GM23338 (cell line): ENCODE measurements at regions not wholly inside any gene's neighbourhood (a gene's known extent, or its start where the extent isn't known, plus 50 kb on each side); places are given as distances from the start of the nearest gene placed in this dataset.
A peak's percentile ranks its signal among the peaks of the same experiment; 100 is the strongest.

Experiments
- ATAC-seq: fragments of 200-7000 bp; cut with Tn5 transposase; 3 replicates; pipeline ENCODE4 v1.9.1; 2020
- DNase-seq: peaks from one replicate; pipeline ENCODE4 v3.0.0-alpha.2; 2015; ENCODE audit warnings: low spot score
- H2AFZ ChIP-seq: fragments of 200-600 bp; sonication (generic); 2 replicates; pipeline ENCODE4 v1.8.0; 2016; ENCODE audit warnings: antibody characterized with exemption, mild to moderate bottlenecking, moderate library complexity
- H3F3A ChIP-seq: fragments of 200-600 bp; sonication (generic); replicated peaks from 2 replicates; pipeline ENCODE4 v1.8.0; 2017; ENCODE audit warnings: antibody characterized with exemption, mixed run types, low read depth
- H3K27ac ChIP-seq: fragments of 200-600 bp; sonication (generic); 2 replicates; pipeline ENCODE4 v1.6.1; 2016; ENCODE audit warnings: low read depth
- H3K27me3 ChIP-seq: fragments of 200-600 bp; sonication (generic); 2 replicates; pipeline ENCODE4 v1.8.0; 2016; ENCODE audit warnings: mild to moderate bottlenecking, mixed run types, moderate library complexity; ENCODE audit not compliant: insufficient read depth
- H3K36me3 ChIP-seq: fragments of 200-600 bp; sonication (generic); 2 replicates; pipeline ENCODE4 v1.8.0; 2016; ENCODE audit warnings: mild to moderate bottlenecking; ENCODE audit not compliant: insufficient read depth
- H3K4me1 ChIP-seq: fragments of 200-600 bp; sonication (generic); 2 replicates; pipeline ENCODE4 v1.8.0; 2016; ENCODE audit warnings: mild to moderate bottlenecking, moderate library complexity; ENCODE audit not compliant: insufficient read depth
- H3K4me2 ChIP-seq: fragments of 200-600 bp; sonication (generic); 2 replicates; pipeline ENCODE4 v1.7.1; 2017; ENCODE audit warnings: mixed run types
- H3K4me3 ChIP-seq: fragments of 200-600 bp; sonication (generic); 2 replicates; pipeline ENCODE4 v1.6.1; 2016; ENCODE audit warnings: mixed run types
- H3K79me2 ChIP-seq: fragments of 200-600 bp; sonication (generic); replicated peaks from 2 replicates; pipeline ENCODE4 v1.8.0; 2017; ENCODE audit warnings: mild to moderate bottlenecking; ENCODE audit not compliant: insufficient read depth
- H3K9me2 ChIP-seq: fragments of 200-600 bp; sonication (generic); 2 replicates; pipeline ENCODE4 v1.8.0; 2017; ENCODE audit not compliant: insufficient read depth
- H4K20me1 ChIP-seq: fragments of 200-600 bp; sonication (generic); replicated peaks from 2 replicates; pipeline ENCODE4 v1.8.0; 2017; ENCODE audit warnings: mild to moderate bottlenecking; ENCODE audit not compliant: insufficient read depth
- H3K27ac Mint-ChIP-seq: 2 replicates; pipeline ENCODE4 v1.8.0; 2020; ENCODE audit warnings: inconsistent platforms, mild to moderate bottlenecking, moderate library complexity, mixed read lengths
- H3K27me3 Mint-ChIP-seq: 3 replicates; pipeline ENCODE4 v1.8.0; 2022; ENCODE audit warnings: low read depth, mild to moderate bottlenecking, moderate library complexity, mixed read lengths, inconsistent platforms; ENCODE audit not compliant: insufficient read depth, poor library complexity
- H3K36me3 Mint-ChIP-seq: 3 replicates; pipeline ENCODE4 v1.8.0; 2021; ENCODE audit warnings: low read depth, mild to moderate bottlenecking, inconsistent platforms, moderate library complexity, mixed read lengths
- H3K4me1 Mint-ChIP-seq: 3 replicates; pipeline ENCODE4 v1.8.0; 2020; ENCODE audit warnings: mild to moderate bottlenecking, inconsistent platforms, mixed read lengths
- H3K4me3 Mint-ChIP-seq: 3 replicates; pipeline ENCODE4 v1.8.0; 2021; ENCODE audit warnings: moderate library complexity, mild to moderate bottlenecking, inconsistent platforms, mixed read lengths
- H3K9me3 Mint-ChIP-seq: 3 replicates; pipeline ENCODE4 v1.8.0; 2020; ENCODE audit warnings: moderate library complexity, mild to moderate bottlenecking, inconsistent platforms, mixed read lengths
- CREB1 ChIP-seq: fragments of 250-450 bp; sonication (Bioruptor Pico); IDR thresholded peaks from 2 replicates; pipeline ENCODE4 v1.5.0; 2020; ENCODE audit warnings: low read depth, mild to moderate bottlenecking, moderate library complexity
- CTCF ChIP-seq, 2 experiments: fragments of 200-600 bp in 1 of 2; sonication (generic) in 1 of 2; conservative IDR thresholded peaks; 2 replicates each; pipeline versions ENCODE4 v1.5.1 to v1.6.1; 2016 to 2017; ENCODE audit warnings: antibody characterized with exemption in 2 of 2, low read depth in 2 of 2, mild to moderate bottlenecking in 2 of 2, moderate library complexity in 1 of 2
- ETS1 ChIP-seq: IDR thresholded peaks from 2 replicates; pipeline ENCODE4 v1.6.1; 2016; ENCODE audit warnings: antibody characterized with exemption
- EZH2phosphoT487 ChIP-seq: fragments of 200-600 bp; sonication (generic); IDR thresholded peaks from one replicate; pipeline ENCODE4 v1.8.1; 2018; ENCODE audit warnings: antibody characterized with exemption; ENCODE audit not compliant: unreplicated experiment
- NANOG ChIP-seq: IDR thresholded peaks from 2 replicates; pipeline ENCODE4 v1.6.1; 2016; ENCODE audit warnings: antibody characterized with exemption, borderline replicate concordance
- REST ChIP-seq: IDR thresholded peaks from one replicate; pipeline ENCODE4 v1.6.1; 2018; ENCODE audit warnings: antibody characterized with exemption; ENCODE audit not compliant: unreplicated experiment
- STAT1 ChIP-seq: IDR thresholded peaks from one replicate; pipeline ENCODE4 v1.6.1; 2016; ENCODE audit warnings: antibody characterized with exemption; ENCODE audit not compliant: unreplicated experiment

GRCh38 chr9:85215416-85215815 lies 526.3 kb downstream of the AGTPBP1 start (continued):
- TF ChIP-seq ETS1 (no peak), STAT1 (no peak), NANOG (no peak), CTCF (conservative IDR thresholded peaks at IDR 0.05; ENCODE audit: low read depth in 2 of 2) (no peak), EZH2phosphoT487 (no peak), CREB1 (CRISPR knock-in tag) (no peak)

DNA sequence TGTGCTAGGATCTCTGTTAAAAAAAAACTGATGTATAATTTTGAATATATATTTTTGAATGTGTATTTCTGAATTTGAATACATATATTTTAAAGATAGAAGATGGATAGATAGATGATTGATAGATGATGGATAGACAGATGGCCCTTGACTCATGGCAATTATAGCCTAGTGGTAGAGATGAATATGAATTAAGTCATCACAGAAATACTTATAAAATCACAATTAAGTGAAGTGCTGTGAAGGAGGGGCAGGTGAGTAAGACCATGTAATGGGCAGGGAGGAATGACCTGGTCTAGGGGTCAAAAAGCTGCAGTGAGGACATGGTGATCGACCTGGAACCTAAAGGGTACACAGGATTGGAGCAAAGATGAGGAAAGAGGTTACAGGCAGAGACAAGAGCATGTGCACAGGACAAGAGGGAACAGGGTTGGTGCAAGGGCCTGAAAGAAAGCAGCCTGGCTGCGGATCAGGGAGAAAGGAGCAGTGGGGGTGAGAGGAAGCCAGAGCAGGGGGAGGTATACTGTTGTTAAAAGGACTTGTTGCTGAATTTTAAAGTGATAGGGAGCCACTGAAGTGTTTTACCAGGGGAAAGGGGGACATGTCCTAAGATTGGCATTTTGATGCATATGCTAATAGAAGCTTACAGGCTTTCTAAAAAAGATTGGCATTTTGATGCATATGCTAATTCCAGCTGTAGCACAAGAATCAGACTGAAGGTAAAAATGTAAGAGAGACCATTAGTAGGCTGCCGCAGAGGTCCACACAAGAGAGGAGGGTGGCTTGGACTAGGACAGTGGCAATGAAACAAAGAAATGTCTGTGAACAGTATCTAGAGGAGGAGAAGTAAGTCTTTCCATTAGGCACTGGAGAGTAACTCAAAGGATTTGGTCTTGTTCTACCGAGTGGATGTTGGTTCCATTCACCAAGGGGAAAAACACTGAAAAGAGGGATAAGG lies 527.8 kb downstream of the AGTPBP1 start:
- Histone ChIP-seq H3F3A (no peaks in the 10 kb centered on the region), H3K4me1 (peaks cover 25% of the 10 kb centered on the region), H4K20me1 (no peaks in the 10 kb centered on the region), H3K36me3 (no peaks in the 10 kb centered on the region), H3K4me3 (no peak overlapping the region), H3K79me2 (no peaks in the 10 kb centered on the region), H2AFZ (peak overlapping the region; percentile 6; the same call in 1 of the 2 replicates), H3K27ac (no peak overlapping the region), H3K4me2 (peak overlapping the region; percentile 1; the same call in 1 of the 2 replicates), H3K27me3 (no peaks in the 10 kb centered on the region), H3K9me2 (peaks cover under 1% of the 10 kb centered on the region; the same call in 1 of the 2 replicates)
- H3K27me3 Mint-ChIP-seq = peaks cover 2% of the 10 kb centered on the region
- no peaks in the 10 kb centered on the region for H3K9me3 Mint-ChIP-seq
- H3K27ac Mint-ChIP-seq = peak overlapping the region; percentile 23; the same call in 1 of the 2 replicates
- peak overlapping the region; percentile 7 for H3K4me3 Mint-ChIP-seq
- peak; percentile 45 for DNase-seq
- peak; percentile 98 for ATAC-seq
- no peaks in the 10 kb centered on the region for H3K36me3 Mint-ChIP-seq
- peaks cover 34% of the 10 kb centered on the region for H3K4me1 Mint-ChIP-seq
- no peak for TF ChIP-seq NANOG
- no peak for TF ChIP-seq REST
- no peak for TF ChIP-seq CTCF (conservative IDR thresholded peaks at IDR 0.05; ENCODE audit: low read depth in 2 of 2)
- no peak for TF ChIP-seq ETS1
